HL-60 (cell line): ENCODE measurements at regions not wholly inside any gene's neighbourhood (a gene's known extent, or its start where the extent isn't known, plus 50 kb on each side); places are given as distances from the start of the nearest gene placed in this dataset.

Experiments
- CTCF ChIP-seq: IDR thresholded peaks from one replicate; pipeline ENCODE4 v1.5.1; 2011; ENCODE audit warnings: low read length, control low read depth, inconsistent platforms; ENCODE audit not compliant: insufficient read depth
- GABPA ChIP-seq: IDR thresholded peaks from 2 replicates; pipeline ENCODE4 v1.6.1; 2012; ENCODE audit warnings: low read depth
- POLR2AphosphoS5 ChIP-seq: IDR thresholded peaks from 2 replicates; pipeline ENCODE4 v1.6.1; 2012; ENCODE audit warnings: low read depth
- REST ChIP-seq: IDR thresholded peaks from 2 replicates; pipeline ENCODE4 v1.6.1; 2012; ENCODE audit warnings: low read depth; ENCODE audit not compliant: insufficient replicate concordance

- no peak for TF ChIP-seq CTCF
- TF ChIP-seq GABPA = no peak
- TF ChIP-seq REST = no peak
- no peak for TF ChIP-seq POLR2AphosphoS5
Observed at GRCh38 chr2:103265521-103265920, 503.7 kb downstream of the TMEM182 start.
